WTC11 (cell line): ENCODE measurements at regions not wholly inside any gene's neighbourhood (a gene's known extent, or its start where the extent isn't known, plus 50 kb on each side); places are given as distances from the start of the nearest gene placed in this dataset.
A peak's percentile ranks its signal among the peaks of the same experiment; 100 is the strongest.

ENCODE experiments used
- ATAC-seq: fragments of 200-7000 bp; cut with Tn5 transposase; 2 replicates; pipeline ENCODE4 v1.10.0; 2021; ENCODE audit warnings: mild to moderate bottlenecking, moderate library complexity
- CTCF ChIA-PET: fragments of 300-600 bp; sonication (Branson Sonifier 250); formaldehyde crosslinking; loops from one replicate; lab custom pipeline; 2021; ENCODE audit warnings: antibody characterized with exemption; lab: Charles Lee
- POLR2A ChIA-PET: fragments of 350-600 bp; sonication (Branson Sonifier 250); formaldehyde crosslinking; loops from one replicate; lab custom pipeline; 2021; ENCODE audit warnings: antibody characterized with exemption; lab: Charles Lee
- DNase-seq: peaks from one replicate; pipeline ENCODE4 v3.0.0; 2021; ENCODE audit warnings: low spot score
- H3K27ac Mint-ChIP-seq: 2 replicates; pipeline ENCODE4 v1.8.0; 2021; ENCODE audit warnings: mixed read lengths
- H3K27me3 Mint-ChIP-seq: 2 replicates; pipeline ENCODE4 v1.8.0; 2021; ENCODE audit warnings: low read depth, mild to moderate bottlenecking, moderate library complexity, mixed read lengths
- H3K36me3 Mint-ChIP-seq: 2 replicates; pipeline ENCODE4 v1.8.0; 2021; ENCODE audit warnings: mixed read lengths
- H3K4me1 Mint-ChIP-seq: 2 replicates; pipeline ENCODE4 v1.8.0; 2022; ENCODE audit warnings: mixed read lengths
- H3K4me3 Mint-ChIP-seq: 2 replicates; pipeline ENCODE4 v1.8.0; 2021; ENCODE audit warnings: mild to moderate bottlenecking, moderate library complexity, mixed read lengths
- H3K9me3 Mint-ChIP-seq: 2 replicates; pipeline ENCODE4 v1.8.0; 2021; ENCODE audit warnings: mixed read lengths
- ESRRA ChIP-seq: sonication (generic); formaldehyde crosslinking; IDR thresholded peaks from 2 replicates; pipeline ENCODE4 v1.8.1; 2022; ENCODE audit warnings: mild to moderate bottlenecking, missing genetic modification reagents, borderline replicate concordance
- ETV6 ChIP-seq: sonication (generic); formaldehyde crosslinking; IDR thresholded peaks from 2 replicates; pipeline ENCODE4 v1.8.1; 2022; ENCODE audit warnings: mild to moderate bottlenecking, missing genetic modification reagents
- GABPB1 ChIP-seq: sonication (generic); formaldehyde crosslinking; IDR thresholded peaks from 2 replicates; pipeline ENCODE4 v1.8.1; 2023; ENCODE audit warnings: mild to moderate bottlenecking, missing genetic modification reagents
- GRHL2 ChIP-seq: fragments of 250-450 bp; sonication (Bioruptor Pico); IDR thresholded peaks from 2 replicates; pipeline ENCODE4 v1.8.0; 2022; ENCODE audit warnings: mild to moderate bottlenecking, moderate library complexity; ENCODE audit not compliant: insufficient replicate concordance, severe bottlenecking
- JAZF1 ChIP-seq: fragments of 250-450 bp; sonication (Bioruptor Pico); IDR thresholded peaks from 2 replicates; pipeline ENCODE4 v1.9.0; 2021; ENCODE audit warnings: moderate library complexity, mild to moderate bottlenecking, inconsistent platforms
- MYBL2 ChIP-seq: sonication (generic); formaldehyde crosslinking; IDR thresholded peaks from 2 replicates; pipeline ENCODE4 v1.8.1; 2023; ENCODE audit warnings: mild to moderate bottlenecking, moderate library complexity, missing genetic modification reagents
- NFE2L1 ChIP-seq: sonication (generic); formaldehyde crosslinking; IDR thresholded peaks from 2 replicates; pipeline ENCODE4 v1.8.1; 2023; ENCODE audit warnings: missing genetic modification reagents
- NR1H2 ChIP-seq: sonication (generic); formaldehyde crosslinking; IDR thresholded peaks from 2 replicates; pipeline ENCODE4 v1.9.0; 2021; ENCODE audit warnings: mild to moderate bottlenecking, moderate library complexity, missing genetic modification reagents
- NR3C1 ChIP-seq: sonication (generic); formaldehyde crosslinking; conservative IDR thresholded peaks from 2 replicates; pipeline ENCODE4 v1.8.1; 2023; ENCODE audit warnings: low read depth, mild to moderate bottlenecking, missing genetic modification reagents
- RORB ChIP-seq: fragments of 250-450 bp; sonication (Bioruptor Pico); IDR thresholded peaks from 2 replicates; pipeline ENCODE4 v1.9.0; 2021; ENCODE audit warnings: mild to moderate bottlenecking
- SMAD3 ChIP-seq: sonication (generic); formaldehyde crosslinking; IDR thresholded peaks from 2 replicates; pipeline ENCODE4 v1.8.0; 2022; ENCODE audit warnings: missing genetic modification reagents, mild to moderate bottlenecking, borderline replicate concordance
- TCF7 ChIP-seq: sonication (generic); formaldehyde crosslinking; IDR thresholded peaks from 2 replicates; pipeline ENCODE4 v1.8.0; 2022; ENCODE audit warnings: mild to moderate bottlenecking, low read depth, missing genetic modification reagents, moderate library complexity
- TEAD1 ChIP-seq: sonication (generic); formaldehyde crosslinking; IDR thresholded peaks from 2 replicates; pipeline ENCODE4 v1.8.0; 2022; ENCODE audit warnings: mild to moderate bottlenecking, missing genetic modification reagents
- ZBTB21 ChIP-seq: sonication (generic); formaldehyde crosslinking; IDR thresholded peaks from 2 replicates; pipeline ENCODE4 v1.8.1; 2023; ENCODE audit warnings: mild to moderate bottlenecking, missing genetic modification reagents, borderline replicate concordance
- ZNF396 ChIP-seq: fragments of 250-450 bp; sonication (Bioruptor Pico); IDR thresholded peaks from 2 replicates; pipeline ENCODE4 v1.8.0; 2021; ENCODE audit warnings: mild to moderate bottlenecking, moderate library complexity, borderline replicate concordance
- TF ChIP-seq, protein P1 (sequence below): sonication (generic); formaldehyde crosslinking; IDR thresholded peaks from 2 replicates; pipeline ENCODE4 v1.8.0; 2022; ENCODE audit warnings: mild to moderate bottlenecking, missing genetic modification reagents
- TF ChIP-seq, protein P2 (sequence below): sonication (generic); formaldehyde crosslinking; IDR thresholded peaks from 2 replicates; pipeline ENCODE4 v1.8.0; 2023; ENCODE audit warnings: missing genetic modification reagents, mild to moderate bottlenecking, borderline replicate concordance
- TF ChIP-seq, protein P3 (sequence below): sonication (generic); formaldehyde crosslinking; IDR thresholded peaks from 2 replicates; pipeline ENCODE4 v1.8.0; 2022; ENCODE audit warnings: mild to moderate bottlenecking, missing genetic modification reagents
- TF ChIP-seq, protein P4 (sequence below): fragments of 250-450 bp; sonication (Bioruptor Pico); conservative IDR thresholded peaks from 2 replicates; pipeline ENCODE4 v1.9.0; 2021; ENCODE audit warnings: mild to moderate bottlenecking
- TF ChIP-seq, protein P5 (sequence below): sonication (generic); formaldehyde crosslinking; IDR thresholded peaks from 2 replicates; pipeline ENCODE4 v1.8.1; 2023; ENCODE audit warnings: mild to moderate bottlenecking, missing genetic modification reagents
- TF ChIP-seq, protein P6 (sequence below): fragments of 250-450 bp; sonication (Bioruptor Pico); IDR thresholded peaks from 2 replicates; pipeline ENCODE4 v1.9.0; 2021; ENCODE audit warnings: mild to moderate bottlenecking
- TF ChIP-seq, protein P7 (sequence below): sonication (generic); formaldehyde crosslinking; IDR thresholded peaks from 2 replicates; pipeline ENCODE4 v1.8.1; 2023; ENCODE audit warnings: mild to moderate bottlenecking, missing genetic modification reagents, borderline replicate concordance

DNA sequence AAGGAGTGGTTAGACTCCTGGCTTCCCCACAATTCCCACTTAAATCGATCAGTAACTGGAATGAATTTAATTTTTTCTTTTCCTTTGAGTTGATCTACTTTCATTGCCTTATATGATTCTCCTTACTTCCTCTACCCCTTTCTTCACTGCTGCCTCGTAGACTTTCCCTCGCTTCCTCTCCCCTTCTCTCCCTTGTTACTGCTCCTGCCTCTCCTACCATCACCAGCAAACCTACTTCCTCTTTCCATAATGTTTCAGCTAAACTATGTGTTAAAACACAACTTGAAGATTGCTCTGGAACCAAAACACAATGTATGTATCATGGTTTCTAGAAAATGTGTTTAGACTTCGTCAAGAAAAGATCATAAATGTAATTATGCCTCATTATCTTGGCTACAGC is 132.0 kb upstream of the TET2 start:
- ChIA-PET CTCF (no interaction called here), POLR2A (no interaction called here)
- TF ChIP-seq NR1H2 (CRISPR knock-in tag) (no peak), SMAD3 (CRISPR knock-in tag) (no peak), NR3C1 (CRISPR knock-in tag) (no peak)
- TF ChIP-seq, protein P1, sequence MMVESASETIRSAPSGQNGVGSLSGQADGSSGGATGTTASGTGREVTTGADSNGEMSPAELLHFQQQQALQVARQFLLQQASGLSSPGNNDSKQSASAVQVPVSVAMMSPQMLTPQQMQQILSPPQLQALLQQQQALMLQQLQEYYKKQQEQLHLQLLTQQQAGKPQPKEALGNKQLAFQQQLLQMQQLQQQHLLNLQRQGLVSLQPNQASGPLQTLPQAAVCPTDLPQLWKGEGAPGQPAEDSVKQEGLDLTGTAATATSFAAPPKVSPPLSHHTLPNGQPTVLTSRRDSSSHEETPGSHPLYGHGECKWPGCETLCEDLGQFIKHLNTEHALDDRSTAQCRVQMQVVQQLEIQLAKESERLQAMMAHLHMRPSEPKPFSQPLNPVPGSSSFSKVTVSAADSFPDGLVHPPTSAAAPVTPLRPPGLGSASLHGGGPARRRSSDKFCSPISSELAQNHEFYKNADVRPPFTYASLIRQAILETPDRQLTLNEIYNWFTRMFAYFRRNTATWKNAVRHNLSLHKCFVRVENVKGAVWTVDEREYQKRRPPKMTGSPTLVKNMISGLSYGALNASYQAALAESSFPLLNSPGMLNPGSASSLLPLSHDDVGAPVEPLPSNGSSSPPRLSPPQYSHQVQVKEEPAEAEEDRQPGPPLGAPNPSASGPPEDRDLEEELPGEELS (CRISPR knock-in tag) = no peak
- DNase-seq = no peak
- Mint-ChIP-seq H3K4me1 (no peaks in the 10 kb centered on the region), H3K27ac (0 out of 2 replicates have a peak overlapping the region, but pooled peaks have one; percentile 0), H3K4me3 (no peak overlapping the region), H3K36me3 (no peaks in the 10 kb centered on the region), H3K9me3 (peaks cover 11% of the 10 kb centered on the region), H3K27me3 (peaks cover 12% of the 10 kb centered on the region)
- no peak for ATAC-seq

DNA sequence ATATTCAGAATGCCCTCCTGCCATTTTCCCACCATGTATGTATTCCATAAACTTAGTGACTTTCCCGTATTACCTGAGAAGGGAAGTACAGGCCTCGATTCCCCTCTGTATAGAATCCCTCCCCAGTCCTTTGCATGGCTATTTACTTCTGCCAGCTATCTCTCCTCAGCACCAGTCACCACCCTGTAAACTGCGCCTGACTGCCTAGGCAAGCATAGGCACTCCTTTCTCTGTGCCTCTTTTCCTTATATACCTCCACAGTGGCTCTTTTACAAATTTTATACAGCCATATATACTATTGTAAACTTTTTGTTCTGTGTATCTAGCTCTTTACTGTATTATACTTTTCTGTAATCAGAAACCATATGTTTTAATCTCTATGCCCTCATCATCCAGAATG is 130.9 kb upstream of the TET2 start:
- Mint-ChIP-seq H3K4me1 (no peaks in the 10 kb centered on the region), H3K27ac (no peak overlapping the region), H3K4me3 (no peak overlapping the region), H3K9me3 (peaks cover 3% of the 10 kb centered on the region; the same call in 1 of the 2 replicates), H3K27me3 (peaks cover 12% of the 10 kb centered on the region), H3K36me3 (no peaks in the 10 kb centered on the region)
- ATAC-seq = no peak
- ChIA-PET CTCF (no interaction called here), POLR2A (no interaction called here)
- no peak for DNase-seq
- TF ChIP-seq, protein P2, sequence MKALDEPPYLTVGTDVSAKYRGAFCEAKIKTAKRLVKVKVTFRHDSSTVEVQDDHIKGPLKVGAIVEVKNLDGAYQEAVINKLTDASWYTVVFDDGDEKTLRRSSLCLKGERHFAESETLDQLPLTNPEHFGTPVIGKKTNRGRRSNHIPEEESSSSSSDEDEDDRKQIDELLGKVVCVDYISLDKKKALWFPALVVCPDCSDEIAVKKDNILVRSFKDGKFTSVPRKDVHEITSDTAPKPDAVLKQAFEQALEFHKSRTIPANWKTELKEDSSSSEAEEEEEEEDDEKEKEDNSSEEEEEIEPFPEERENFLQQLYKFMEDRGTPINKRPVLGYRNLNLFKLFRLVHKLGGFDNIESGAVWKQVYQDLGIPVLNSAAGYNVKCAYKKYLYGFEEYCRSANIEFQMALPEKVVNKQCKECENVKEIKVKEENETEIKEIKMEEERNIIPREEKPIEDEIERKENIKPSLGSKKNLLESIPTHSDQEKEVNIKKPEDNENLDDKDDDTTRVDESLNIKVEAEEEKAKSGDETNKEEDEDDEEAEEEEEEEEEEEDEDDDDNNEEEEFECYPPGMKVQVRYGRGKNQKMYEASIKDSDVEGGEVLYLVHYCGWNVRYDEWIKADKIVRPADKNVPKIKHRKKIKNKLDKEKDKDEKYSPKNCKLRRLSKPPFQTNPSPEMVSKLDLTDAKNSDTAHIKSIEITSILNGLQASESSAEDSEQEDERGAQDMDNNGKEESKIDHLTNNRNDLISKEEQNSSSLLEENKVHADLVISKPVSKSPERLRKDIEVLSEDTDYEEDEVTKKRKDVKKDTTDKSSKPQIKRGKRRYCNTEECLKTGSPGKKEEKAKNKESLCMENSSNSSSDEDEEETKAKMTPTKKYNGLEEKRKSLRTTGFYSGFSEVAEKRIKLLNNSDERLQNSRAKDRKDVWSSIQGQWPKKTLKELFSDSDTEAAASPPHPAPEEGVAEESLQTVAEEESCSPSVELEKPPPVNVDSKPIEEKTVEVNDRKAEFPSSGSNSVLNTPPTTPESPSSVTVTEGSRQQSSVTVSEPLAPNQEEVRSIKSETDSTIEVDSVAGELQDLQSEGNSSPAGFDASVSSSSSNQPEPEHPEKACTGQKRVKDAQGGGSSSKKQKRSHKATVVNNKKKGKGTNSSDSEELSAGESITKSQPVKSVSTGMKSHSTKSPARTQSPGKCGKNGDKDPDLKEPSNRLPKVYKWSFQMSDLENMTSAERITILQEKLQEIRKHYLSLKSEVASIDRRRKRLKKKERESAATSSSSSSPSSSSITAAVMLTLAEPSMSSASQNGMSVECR (CRISPR knock-in tag) = no peak
- no peak for TF ChIP-seq TEAD1 (CRISPR knock-in tag)
- no peak for TF ChIP-seq ZNF396 (CRISPR knock-in tag)
- TF ChIP-seq, protein P3, sequence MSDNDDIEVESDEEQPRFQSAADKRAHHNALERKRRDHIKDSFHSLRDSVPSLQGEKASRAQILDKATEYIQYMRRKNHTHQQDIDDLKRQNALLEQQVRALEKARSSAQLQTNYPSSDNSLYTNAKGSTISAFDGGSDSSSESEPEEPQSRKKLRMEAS (CRISPR knock-in tag) = no peak
- TF ChIP-seq, protein P4, sequence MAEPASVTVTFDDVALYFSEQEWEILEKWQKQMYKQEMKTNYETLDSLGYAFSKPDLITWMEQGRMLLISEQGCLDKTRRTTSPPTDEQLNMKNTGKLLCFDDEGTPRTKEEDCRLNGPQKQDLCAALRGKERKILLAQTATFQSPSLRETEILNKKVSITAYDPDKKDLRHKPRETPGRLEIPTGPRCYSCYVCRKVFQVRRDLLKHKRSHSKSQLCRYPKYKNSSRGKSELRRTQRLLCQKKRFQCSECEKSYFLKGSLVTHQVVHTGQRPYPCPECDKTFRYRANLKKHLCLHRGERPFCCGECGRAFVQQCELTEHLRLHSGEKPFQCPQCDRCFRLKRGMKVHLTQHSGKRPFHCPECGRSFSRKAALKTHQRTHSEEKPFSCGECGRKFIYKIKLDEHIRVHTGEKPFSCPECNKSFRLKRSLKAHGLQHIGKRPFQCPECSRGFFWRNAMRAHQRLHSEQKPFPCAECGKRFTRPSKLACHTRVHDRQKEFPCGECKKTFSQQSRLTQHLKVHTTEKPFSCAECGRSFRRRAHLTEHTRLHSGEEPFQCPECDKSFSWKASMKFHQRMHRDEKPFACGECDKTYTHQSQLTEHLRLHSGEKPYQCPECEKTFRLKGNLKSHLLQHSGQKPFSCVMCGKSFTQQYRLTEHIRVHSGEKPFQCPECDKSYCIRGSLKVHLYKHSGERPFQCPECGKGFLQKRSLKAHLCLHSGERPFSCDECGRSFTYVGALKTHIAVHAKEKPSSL (CRISPR knock-in tag) = no peak
- no peak for TF ChIP-seq TCF7
- no peak for TF ChIP-seq ZBTB21 (CRISPR knock-in tag)
- no peak for TF ChIP-seq MYBL2 (CRISPR knock-in tag)
- TF ChIP-seq, protein P5, sequence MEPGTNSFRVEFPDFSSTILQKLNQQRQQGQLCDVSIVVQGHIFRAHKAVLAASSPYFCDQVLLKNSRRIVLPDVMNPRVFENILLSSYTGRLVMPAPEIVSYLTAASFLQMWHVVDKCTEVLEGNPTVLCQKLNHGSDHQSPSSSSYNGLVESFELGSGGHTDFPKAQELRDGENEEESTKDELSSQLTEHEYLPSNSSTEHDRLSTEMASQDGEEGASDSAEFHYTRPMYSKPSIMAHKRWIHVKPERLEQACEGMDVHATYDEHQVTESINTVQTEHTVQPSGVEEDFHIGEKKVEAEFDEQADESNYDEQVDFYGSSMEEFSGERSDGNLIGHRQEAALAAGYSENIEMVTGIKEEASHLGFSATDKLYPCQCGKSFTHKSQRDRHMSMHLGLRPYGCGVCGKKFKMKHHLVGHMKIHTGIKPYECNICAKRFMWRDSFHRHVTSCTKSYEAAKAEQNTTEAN (CRISPR knock-in tag) = no peak
- TF ChIP-seq, protein P6, sequence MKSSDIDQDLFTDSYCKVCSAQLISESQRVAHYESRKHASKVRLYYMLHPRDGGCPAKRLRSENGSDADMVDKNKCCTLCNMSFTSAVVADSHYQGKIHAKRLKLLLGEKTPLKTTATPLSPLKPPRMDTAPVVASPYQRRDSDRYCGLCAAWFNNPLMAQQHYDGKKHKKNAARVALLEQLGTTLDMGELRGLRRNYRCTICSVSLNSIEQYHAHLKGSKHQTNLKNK = no peak
- no peak for TF ChIP-seq ESRRA (CRISPR knock-in tag)
- TF ChIP-seq ETV6 (CRISPR knock-in tag) = no peak
- TF ChIP-seq, protein P7, sequence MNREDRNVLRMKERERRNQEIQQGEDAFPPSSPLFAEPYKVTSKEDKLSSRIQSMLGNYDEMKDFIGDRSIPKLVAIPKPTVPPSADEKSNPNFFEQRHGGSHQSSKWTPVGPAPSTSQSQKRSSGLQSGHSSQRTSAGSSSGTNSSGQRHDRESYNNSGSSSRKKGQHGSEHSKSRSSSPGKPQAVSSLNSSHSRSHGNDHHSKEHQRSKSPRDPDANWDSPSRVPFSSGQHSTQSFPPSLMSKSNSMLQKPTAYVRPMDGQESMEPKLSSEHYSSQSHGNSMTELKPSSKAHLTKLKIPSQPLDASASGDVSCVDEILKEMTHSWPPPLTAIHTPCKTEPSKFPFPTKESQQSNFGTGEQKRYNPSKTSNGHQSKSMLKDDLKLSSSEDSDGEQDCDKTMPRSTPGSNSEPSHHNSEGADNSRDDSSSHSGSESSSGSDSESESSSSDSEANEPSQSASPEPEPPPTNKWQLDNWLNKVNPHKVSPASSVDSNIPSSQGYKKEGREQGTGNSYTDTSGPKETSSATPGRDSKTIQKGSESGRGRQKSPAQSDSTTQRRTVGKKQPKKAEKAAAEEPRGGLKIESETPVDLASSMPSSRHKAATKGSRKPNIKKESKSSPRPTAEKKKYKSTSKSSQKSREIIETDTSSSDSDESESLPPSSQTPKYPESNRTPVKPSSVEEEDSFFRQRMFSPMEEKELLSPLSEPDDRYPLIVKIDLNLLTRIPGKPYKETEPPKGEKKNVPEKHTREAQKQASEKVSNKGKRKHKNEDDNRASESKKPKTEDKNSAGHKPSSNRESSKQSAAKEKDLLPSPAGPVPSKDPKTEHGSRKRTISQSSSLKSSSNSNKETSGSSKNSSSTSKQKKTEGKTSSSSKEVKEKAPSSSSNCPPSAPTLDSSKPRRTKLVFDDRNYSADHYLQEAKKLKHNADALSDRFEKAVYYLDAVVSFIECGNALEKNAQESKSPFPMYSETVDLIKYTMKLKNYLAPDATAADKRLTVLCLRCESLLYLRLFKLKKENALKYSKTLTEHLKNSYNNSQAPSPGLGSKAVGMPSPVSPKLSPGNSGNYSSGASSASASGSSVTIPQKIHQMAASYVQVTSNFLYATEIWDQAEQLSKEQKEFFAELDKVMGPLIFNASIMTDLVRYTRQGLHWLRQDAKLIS (CRISPR knock-in tag) = no peak
- TF ChIP-seq GRHL2 = no peak
- TF ChIP-seq GABPB1 = no peak
- no peak for TF ChIP-seq RORB (CRISPR knock-in tag)
- TF ChIP-seq NFE2L1 (CRISPR knock-in tag) = no peak
- TF ChIP-seq JAZF1 (CRISPR knock-in tag) = no peak
